Fibroblast of skin of back (primary cell): ENCODE measurements at regions not wholly inside any gene's neighbourhood (a gene's known extent, or its start where the extent isn't known, plus 50 kb on each side); places are given as distances from the start of the nearest gene placed in this dataset.
"Not testable (repeated sequence)": the region's sequence is repeated elsewhere in the genome, so short reads cannot be mapped to it uniquely, and the experiment has no call there.

Experiments
- DNase-seq: peaks from one replicate; pipeline ENCODE4 v3.0.0-alpha.2; 2013

- DNase-seq = not testable (repeated sequence)
These were observed 179.7 kb upstream of the ZNF469 start for GRCh38 chr16:88202856-88203681.

GRCh38 chr16:88204131-88205110, 178.3 kb upstream of the ZNF469 start:
- DNase-seq = not testable (repeated sequence)

GRCh38 chr16:88205482-88205881, 177.3 kb upstream of the ZNF469 start:
- not testable (repeated sequence) for DNase-seq

GRCh38 chr16:88206006-88206405, 176.8 kb upstream of the ZNF469 start:
- DNase-seq = not testable (repeated sequence)

GRCh38 chr16:88206516-88206915, 176.2 kb upstream of the ZNF469 start:
- not testable (repeated sequence) for DNase-seq

GRCh38 chr16:88208112-88208511, 174.6 kb upstream of the ZNF469 start:
- DNase-seq = no peak

- not testable (repeated sequence) for DNase-seq
These were observed 174.0 kb upstream of the ZNF469 start for GRCh38 chr16:88208776-88209175.

GRCh38 chr16:88209579-88209978, 173.2 kb upstream of the ZNF469 start:
- not testable (repeated sequence) for DNase-seq

GRCh38 chr16:88213937-88214336, 168.8 kb upstream of the ZNF469 start:
- not testable (repeated sequence) for DNase-seq

- DNase-seq = not testable (repeated sequence)
These were observed 161.6 kb upstream of the ZNF469 start for GRCh38 chr16:88221001-88221761.

GRCh38 chr16:88223696-88224095, 159.1 kb upstream of the ZNF469 start:
- DNase-seq = not testable (repeated sequence)

GRCh38 chr16:88224131-88224898, 158.4 kb upstream of the ZNF469 start:
- DNase-seq = not testable (repeated sequence)

- DNase-seq = not testable (repeated sequence)
These were observed 157.0 kb upstream of the ZNF469 start for GRCh38 chr16:88225640-88226230.

- not testable (repeated sequence) for DNase-seq
These were observed 156.5 kb upstream of the ZNF469 start for GRCh38 chr16:88226302-88226701.

- not testable (repeated sequence) for DNase-seq
These were observed 155.6 kb upstream of the ZNF469 start for GRCh38 chr16:88227026-88227721.

- DNase-seq = not testable (repeated sequence)
These were observed 154.9 kb upstream of the ZNF469 start for GRCh38 chr16:88227722-88228482.

GRCh38 chr16:88228751-88229150, 154.0 kb upstream of the ZNF469 start:
- not testable (repeated sequence) for DNase-seq

GRCh38 chr16:88229710-88230109, 153.0 kb upstream of the ZNF469 start:
- not testable (repeated sequence) for DNase-seq

- DNase-seq = not testable (repeated sequence)
These were observed 152.3 kb upstream of the ZNF469 start for GRCh38 chr16:88230276-88230966.
